ENCODE measurements at regions not wholly inside any gene's neighbourhood (a gene's known extent, or its start where the extent isn't known, plus 50 kb on each side); places are given as distances from the start of the nearest gene placed in this dataset.

DNA sequence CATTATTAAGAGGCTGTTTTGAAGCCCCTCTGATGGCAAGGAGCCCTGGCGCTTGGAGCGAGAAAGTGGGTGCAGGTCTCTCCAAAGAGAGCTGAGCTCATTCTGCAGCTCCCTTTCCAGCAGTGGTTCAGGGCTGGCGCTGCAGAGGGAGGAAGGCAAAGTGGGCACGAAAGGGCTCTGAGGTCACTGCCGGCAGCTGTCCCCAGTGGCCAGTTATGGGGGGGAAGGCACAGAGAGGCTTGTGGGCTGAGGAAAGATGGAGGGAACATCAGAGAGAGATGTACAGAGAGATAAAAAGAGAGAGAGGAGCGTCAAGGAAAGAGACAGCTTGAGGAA is 75.2 kb upstream of the TBX5 start:
- H3K4me1 Mint-ChIP-seq: peaks cover 34% of the 10 kb centered on the region
- peak overlapping the region; percentile 82 for H3K4me3 Mint-ChIP-seq
- ChIA-PET POLR2A (no interaction called here), CTCF (interaction anchor here (0.9 to 3.2 kb wide), 7 partner anchors 27 to 515 kb away, joined by 5 to 25 read pairs (median 12); partner anchors contain the start of gene RBM19)
- H3K27me3 Mint-ChIP-seq (ENCODE audit: low read depth): peaks cover 82% of the 10 kb centered on the region
- H3K36me3 Mint-ChIP-seq: peaks cover 1% of the 10 kb centered on the region; the same call in 1 of the 2 replicates
- ATAC-seq: no peak; the same call in none of the 2 replicates
- TF ChIP-seq ZNF317 (CRISPR knock-in tag; IDR thresholded peaks at IDR 0.05; ENCODE audit: borderline replicate concordance, low read depth) (no peak), OVOL2 (CRISPR knock-in tag; IDR thresholded peaks at IDR 0.05; ENCODE audit: borderline replicate concordance) (no peak), ZBTB21 (CRISPR knock-in tag; IDR thresholded peaks at IDR 0.05; ENCODE audit: borderline replicate concordance) (no peak), ETV6 (CRISPR knock-in tag; IDR thresholded peaks at IDR 0.05) (no peak), ZNF263 (CRISPR knock-in tag; IDR thresholded peaks at IDR 0.05; ENCODE audit: low read depth) (no peak), ZNF232 (CRISPR knock-in tag; IDR thresholded peaks at IDR 0.05) (no peak), ZNF396 (CRISPR knock-in tag; IDR thresholded peaks at IDR 0.05; ENCODE audit: borderline replicate concordance) (no peak), GTF2I (CRISPR knock-in tag; conservative IDR thresholded peaks at IDR 0.05) (no peak), NR1H2 (CRISPR knock-in tag; IDR thresholded peaks at IDR 0.05) (no peak)
- TF ChIP-seq, protein P1, sequence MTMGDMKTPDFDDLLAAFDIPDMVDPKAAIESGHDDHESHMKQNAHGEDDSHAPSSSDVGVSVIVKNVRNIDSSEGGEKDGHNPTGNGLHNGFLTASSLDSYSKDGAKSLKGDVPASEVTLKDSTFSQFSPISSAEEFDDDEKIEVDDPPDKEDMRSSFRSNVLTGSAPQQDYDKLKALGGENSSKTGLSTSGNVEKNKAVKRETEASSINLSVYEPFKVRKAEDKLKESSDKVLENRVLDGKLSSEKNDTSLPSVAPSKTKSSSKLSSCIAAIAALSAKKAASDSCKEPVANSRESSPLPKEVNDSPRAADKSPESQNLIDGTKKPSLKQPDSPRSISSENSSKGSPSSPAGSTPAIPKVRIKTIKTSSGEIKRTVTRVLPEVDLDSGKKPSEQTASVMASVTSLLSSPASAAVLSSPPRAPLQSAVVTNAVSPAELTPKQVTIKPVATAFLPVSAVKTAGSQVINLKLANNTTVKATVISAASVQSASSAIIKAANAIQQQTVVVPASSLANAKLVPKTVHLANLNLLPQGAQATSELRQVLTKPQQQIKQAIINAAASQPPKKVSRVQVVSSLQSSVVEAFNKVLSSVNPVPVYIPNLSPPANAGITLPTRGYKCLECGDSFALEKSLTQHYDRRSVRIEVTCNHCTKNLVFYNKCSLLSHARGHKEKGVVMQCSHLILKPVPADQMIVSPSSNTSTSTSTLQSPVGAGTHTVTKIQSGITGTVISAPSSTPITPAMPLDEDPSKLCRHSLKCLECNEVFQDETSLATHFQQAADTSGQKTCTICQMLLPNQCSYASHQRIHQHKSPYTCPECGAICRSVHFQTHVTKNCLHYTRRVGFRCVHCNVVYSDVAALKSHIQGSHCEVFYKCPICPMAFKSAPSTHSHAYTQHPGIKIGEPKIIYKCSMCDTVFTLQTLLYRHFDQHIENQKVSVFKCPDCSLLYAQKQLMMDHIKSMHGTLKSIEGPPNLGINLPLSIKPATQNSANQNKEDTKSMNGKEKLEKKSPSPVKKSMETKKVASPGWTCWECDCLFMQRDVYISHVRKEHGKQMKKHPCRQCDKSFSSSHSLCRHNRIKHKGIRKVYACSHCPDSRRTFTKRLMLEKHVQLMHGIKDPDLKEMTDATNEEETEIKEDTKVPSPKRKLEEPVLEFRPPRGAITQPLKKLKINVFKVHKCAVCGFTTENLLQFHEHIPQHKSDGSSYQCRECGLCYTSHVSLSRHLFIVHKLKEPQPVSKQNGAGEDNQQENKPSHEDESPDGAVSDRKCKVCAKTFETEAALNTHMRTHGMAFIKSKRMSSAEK (CRISPR knock-in tag; IDR thresholded peaks at IDR 0.05; ENCODE audit: borderline replicate concordance): no peak
- TF ChIP-seq, protein P2, sequence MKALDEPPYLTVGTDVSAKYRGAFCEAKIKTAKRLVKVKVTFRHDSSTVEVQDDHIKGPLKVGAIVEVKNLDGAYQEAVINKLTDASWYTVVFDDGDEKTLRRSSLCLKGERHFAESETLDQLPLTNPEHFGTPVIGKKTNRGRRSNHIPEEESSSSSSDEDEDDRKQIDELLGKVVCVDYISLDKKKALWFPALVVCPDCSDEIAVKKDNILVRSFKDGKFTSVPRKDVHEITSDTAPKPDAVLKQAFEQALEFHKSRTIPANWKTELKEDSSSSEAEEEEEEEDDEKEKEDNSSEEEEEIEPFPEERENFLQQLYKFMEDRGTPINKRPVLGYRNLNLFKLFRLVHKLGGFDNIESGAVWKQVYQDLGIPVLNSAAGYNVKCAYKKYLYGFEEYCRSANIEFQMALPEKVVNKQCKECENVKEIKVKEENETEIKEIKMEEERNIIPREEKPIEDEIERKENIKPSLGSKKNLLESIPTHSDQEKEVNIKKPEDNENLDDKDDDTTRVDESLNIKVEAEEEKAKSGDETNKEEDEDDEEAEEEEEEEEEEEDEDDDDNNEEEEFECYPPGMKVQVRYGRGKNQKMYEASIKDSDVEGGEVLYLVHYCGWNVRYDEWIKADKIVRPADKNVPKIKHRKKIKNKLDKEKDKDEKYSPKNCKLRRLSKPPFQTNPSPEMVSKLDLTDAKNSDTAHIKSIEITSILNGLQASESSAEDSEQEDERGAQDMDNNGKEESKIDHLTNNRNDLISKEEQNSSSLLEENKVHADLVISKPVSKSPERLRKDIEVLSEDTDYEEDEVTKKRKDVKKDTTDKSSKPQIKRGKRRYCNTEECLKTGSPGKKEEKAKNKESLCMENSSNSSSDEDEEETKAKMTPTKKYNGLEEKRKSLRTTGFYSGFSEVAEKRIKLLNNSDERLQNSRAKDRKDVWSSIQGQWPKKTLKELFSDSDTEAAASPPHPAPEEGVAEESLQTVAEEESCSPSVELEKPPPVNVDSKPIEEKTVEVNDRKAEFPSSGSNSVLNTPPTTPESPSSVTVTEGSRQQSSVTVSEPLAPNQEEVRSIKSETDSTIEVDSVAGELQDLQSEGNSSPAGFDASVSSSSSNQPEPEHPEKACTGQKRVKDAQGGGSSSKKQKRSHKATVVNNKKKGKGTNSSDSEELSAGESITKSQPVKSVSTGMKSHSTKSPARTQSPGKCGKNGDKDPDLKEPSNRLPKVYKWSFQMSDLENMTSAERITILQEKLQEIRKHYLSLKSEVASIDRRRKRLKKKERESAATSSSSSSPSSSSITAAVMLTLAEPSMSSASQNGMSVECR (CRISPR knock-in tag; IDR thresholded peaks at IDR 0.05; ENCODE audit: borderline replicate concordance): no peak
- TF ChIP-seq, protein P3, sequence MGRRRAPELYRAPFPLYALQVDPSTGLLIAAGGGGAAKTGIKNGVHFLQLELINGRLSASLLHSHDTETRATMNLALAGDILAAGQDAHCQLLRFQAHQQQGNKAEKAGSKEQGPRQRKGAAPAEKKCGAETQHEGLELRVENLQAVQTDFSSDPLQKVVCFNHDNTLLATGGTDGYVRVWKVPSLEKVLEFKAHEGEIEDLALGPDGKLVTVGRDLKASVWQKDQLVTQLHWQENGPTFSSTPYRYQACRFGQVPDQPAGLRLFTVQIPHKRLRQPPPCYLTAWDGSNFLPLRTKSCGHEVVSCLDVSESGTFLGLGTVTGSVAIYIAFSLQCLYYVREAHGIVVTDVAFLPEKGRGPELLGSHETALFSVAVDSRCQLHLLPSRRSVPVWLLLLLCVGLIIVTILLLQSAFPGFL (CRISPR knock-in tag; IDR thresholded peaks at IDR 0.05; ENCODE audit: borderline replicate concordance): no peak
- TF ChIP-seq, protein P4, sequence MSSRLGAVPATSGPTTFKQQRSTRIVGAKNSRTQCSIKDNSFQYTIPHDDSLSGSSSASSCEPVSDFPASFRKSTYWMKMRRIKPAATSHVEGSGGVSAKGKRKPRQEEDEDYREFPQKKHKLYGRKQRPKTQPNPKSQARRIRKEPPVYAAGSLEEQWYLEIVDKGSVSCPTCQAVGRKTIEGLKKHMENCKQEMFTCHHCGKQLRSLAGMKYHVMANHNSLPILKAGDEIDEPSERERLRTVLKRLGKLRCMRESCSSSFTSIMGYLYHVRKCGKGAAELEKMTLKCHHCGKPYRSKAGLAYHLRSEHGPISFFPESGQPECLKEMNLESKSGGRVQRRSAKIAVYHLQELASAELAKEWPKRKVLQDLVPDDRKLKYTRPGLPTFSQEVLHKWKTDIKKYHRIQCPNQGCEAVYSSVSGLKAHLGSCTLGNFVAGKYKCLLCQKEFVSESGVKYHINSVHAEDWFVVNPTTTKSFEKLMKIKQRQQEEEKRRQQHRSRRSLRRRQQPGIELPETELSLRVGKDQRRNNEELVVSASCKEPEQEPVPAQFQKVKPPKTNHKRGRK (CRISPR knock-in tag; IDR thresholded peaks at IDR 0.05; ENCODE audit: borderline replicate concordance): no peak
- TF ChIP-seq, protein P5, sequence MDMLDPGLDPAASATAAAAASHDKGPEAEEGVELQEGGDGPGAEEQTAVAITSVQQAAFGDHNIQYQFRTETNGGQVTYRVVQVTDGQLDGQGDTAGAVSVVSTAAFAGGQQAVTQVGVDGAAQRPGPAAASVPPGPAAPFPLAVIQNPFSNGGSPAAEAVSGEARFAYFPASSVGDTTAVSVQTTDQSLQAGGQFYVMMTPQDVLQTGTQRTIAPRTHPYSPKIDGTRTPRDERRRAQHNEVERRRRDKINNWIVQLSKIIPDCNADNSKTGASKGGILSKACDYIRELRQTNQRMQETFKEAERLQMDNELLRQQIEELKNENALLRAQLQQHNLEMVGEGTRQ (CRISPR knock-in tag; IDR thresholded peaks at IDR 0.05): no peak
- TF ChIP-seq, protein P6, sequence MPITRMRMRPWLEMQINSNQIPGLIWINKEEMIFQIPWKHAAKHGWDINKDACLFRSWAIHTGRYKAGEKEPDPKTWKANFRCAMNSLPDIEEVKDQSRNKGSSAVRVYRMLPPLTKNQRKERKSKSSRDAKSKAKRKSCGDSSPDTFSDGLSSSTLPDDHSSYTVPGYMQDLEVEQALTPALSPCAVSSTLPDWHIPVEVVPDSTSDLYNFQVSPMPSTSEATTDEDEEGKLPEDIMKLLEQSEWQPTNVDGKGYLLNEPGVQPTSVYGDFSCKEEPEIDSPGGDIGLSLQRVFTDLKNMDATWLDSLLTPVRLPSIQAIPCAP (CRISPR knock-in tag; IDR thresholded peaks at IDR 0.05): no peak
- TF ChIP-seq, protein P7, sequence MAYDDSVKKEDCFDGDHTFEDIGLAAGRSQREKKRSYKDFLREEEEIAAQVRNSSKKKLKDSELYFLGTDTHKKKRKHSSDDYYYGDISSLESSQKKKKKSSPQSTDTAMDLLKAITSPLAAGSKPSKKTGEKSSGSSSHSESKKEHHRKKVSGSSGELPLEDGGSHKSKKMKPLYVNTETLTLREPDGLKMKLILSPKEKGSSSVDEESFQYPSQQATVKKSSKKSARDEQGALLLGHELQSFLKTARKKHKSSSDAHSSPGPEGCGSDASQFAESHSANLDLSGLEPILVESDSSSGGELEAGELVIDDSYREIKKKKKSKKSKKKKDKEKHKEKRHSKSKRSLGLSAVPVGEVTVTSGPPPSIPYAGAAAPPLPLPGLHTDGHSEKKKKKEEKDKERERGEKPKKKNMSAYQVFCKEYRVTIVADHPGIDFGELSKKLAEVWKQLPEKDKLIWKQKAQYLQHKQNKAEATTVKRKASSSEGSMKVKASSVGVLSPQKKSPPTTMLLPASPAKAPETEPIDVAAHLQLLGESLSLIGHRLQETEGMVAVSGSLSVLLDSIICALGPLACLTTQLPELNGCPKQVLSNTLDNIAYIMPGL (CRISPR knock-in tag; IDR thresholded peaks at IDR 0.05): no peak
- TF ChIP-seq, protein P8, sequence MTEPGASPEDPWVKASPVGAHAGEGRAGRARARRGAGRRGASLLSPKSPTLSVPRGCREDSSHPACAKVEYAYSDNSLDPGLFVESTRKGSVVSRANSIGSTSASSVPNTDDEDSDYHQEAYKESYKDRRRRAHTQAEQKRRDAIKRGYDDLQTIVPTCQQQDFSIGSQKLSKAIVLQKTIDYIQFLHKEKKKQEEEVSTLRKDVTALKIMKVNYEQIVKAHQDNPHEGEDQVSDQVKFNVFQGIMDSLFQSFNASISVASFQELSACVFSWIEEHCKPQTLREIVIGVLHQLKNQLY (CRISPR knock-in tag; IDR thresholded peaks at IDR 0.05): no peak
- H3K27ac Mint-ChIP-seq: no peak overlapping the region
- peak; percentile 21 for DNase-seq (ENCODE audit: low spot score)
- peaks cover 9% of the 10 kb centered on the region for H3K9me3 Mint-ChIP-seq

Data from WTC11 (cell line).